GM18861 (cell line): ENCODE measurements at regions not wholly inside any gene's neighbourhood (a gene's known extent, or its start where the extent isn't known, plus 50 kb on each side); places are given as distances from the start of the nearest gene placed in this dataset.
"Not testable (repeated sequence)": the region's sequence is repeated elsewhere in the genome, so short reads cannot be mapped to it uniquely, and the experiment has no call there.

Experiments
- ATAC-seq: cut with Tn5 transposase; IDR thresholded peaks from one replicate; pipeline ENCODE4 v1.9.1; 2021; ENCODE audit not compliant: unreplicated experiment

DNA sequence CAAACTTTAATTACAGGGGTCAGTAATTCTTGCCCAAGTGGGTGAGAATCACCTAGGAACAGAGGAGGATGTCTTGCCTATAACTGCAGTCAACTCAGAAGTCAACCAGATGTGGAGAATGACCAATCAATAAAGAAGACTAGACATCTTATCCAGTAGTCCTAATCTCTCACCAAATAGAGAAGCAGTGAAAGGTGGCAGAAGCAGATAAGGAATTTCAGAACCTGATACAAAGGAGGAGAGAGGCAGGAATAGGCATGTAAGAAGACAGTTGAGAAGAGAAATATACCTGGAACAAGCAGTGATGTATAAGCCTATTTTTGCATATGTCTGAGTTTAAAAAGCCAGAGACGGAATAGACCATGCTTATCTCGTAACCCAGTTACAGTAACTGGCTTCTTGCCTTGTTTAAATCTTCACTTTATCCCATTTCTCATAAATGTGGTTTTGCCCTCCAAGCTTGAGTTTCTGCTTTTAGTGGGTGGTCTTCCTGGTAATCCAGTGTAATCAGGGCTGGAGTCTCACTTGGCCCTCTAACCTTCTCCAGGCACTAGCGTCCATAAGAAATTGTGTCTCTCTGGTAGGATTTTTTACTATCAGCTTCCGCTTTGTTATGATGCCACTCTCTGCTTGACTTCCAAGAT, 401.0 kb downstream of the SUCLG1 start:
- no peak for ATAC-seq

DNA sequence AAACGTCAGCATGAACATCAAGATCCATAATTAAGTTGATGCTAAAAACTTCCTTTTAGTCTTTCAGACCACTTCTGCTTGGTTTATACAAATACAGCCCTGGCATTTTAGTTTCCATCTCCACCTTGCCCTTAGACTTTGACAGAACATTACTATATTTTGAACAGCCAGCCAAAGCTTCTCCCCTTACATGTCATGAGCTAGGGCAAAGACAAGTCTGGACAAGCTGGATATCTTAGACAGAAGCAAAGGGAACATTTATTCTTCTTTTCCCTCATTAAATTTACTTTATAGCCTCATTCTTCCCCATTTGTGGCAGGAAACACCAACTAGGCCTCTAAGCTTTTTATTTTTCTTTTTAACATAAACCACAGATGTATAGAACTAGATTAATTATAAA, 403.3 kb downstream of the SUCLG1 start:
- ATAC-seq = no peak

DNA sequence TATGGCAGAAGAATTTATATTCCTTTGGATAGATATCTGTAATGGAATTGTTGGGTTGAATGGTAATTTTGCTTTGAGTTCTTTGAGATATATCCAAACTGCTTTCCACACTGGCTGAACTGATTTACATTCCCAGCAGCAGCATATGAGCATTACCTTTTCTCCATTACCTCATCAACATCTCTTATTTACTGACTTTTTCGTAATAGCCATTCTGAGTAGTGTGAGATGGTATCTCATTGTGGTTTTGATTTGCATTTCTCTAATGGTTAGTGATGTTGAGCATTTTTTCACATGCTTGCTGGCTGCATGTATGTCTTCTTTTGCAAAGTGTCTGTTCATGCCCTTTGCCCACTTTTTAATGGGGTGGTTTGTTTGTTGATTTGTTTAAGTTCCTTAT, 404.5 kb downstream of the SUCLG1 start:
- ATAC-seq = not testable (repeated sequence)

DNA sequence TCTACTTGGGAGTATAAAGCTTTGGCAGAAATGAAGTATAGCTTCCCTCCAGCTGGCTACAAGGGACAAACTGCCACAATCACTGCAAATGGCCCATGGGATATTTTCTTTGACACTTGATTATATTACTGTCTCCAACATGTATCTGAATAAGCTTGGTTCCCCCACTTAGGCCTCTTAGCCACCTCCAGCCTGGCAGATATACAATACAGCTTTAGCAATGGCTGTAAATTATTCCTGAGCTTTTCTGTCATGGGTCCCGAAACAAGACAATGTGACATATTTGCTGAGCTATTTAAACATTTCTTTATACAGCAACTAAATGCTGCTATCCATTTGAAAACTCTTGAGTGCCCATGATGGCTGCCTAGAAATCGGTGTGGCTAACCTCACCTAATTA, 406.2 kb downstream of the SUCLG1 start:
- no peak for ATAC-seq

DNA sequence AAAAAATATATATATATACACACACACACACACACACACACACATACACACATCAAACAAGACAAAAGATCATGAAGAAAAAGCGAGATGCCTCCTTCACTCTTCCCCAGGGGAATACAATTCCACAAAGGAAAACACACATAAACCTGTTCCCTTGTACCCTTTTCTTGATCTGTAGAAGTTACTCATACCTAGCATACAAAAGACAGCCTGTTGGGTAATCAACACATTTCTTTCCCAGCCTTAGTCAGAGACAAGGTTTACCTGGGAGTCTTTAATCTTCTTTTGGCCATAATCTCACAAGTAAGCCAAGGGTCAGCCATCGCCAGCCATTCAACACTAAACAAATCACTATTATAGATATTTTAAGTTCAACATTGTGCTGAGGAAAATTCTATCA, 407.0 kb downstream of the SUCLG1 start:
- ATAC-seq = no peak

DNA sequence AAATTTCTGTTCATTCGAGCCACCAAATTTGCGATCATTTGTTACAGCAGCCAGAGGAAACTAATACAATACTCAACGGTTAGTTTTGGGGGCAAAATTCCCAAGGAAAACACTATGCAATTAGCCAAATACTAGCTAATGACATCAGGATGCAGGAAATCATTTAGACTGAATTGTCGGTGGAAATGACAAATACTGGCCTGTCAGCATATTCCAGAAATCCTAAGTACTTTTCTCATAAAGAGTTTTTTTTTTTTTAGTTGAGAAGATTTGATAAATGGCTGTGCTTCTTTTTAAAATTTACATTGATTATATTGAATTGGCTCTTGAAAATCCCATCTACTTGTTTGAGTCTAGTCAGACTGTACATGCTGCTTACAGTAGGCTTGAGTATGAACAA, 410.1 kb downstream of the SUCLG1 start:
- ATAC-seq = no peak

DNA sequence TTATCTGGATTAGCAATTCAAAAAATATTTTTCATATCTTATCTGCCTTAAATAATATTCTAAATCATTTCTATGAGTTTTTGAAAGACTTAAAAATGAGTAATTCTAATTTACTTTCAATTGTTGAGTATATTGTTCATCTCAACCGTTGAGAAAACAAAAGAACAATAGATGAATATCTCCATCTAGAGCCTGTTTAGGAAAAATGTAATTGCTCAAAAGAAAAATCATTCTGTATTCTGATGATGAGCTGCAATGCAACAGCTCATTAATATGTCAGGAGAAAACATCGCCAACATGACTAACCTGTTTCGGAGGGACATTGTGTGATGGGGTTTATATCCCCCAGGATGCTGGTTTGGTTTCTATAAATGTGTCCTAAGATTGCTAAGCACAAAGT, 417.6 kb downstream of the SUCLG1 start:
- ATAC-seq = no peak

DNA sequence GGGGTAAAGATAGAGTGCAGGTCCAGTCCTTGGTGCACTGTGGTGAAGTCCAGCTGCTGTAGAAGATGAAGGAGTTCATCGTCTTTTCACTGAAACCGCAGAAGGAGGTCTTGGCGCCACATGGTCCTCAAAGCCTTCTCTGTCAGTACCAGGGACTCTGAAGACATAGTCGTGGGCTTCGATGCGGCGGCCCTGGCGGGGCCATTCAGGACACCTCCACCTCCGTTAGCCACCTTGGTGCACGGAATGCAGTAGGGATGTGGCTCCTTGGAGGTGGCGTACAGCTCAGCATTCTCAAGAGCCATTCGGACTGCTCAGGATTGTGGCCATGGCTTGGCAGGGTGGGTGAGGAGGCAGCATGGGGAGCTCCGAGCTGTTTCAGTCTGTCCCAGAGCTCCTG, 418.8 kb downstream of the SUCLG1 start:
- no peak for ATAC-seq

DNA sequence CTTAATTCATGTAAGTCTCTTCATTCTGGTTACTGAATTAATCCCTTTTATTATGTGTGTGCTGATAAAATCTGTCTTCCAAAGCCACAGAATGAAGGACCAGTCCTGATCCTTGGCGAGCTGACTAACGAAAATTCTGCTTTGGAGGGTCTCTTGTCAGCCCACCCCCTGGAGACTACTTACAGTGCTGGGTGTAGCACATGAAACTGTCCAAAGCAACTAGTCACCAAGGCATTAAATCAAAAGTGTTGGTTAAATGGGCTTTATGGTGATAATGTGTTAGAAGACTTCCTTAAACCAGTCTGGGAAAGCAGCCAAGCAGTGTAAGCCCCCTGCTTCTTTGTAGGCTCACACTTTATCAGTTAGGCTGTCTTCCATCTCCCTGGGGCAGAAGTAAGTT, 420.2 kb downstream of the SUCLG1 start:
- no peak for ATAC-seq

DNA sequence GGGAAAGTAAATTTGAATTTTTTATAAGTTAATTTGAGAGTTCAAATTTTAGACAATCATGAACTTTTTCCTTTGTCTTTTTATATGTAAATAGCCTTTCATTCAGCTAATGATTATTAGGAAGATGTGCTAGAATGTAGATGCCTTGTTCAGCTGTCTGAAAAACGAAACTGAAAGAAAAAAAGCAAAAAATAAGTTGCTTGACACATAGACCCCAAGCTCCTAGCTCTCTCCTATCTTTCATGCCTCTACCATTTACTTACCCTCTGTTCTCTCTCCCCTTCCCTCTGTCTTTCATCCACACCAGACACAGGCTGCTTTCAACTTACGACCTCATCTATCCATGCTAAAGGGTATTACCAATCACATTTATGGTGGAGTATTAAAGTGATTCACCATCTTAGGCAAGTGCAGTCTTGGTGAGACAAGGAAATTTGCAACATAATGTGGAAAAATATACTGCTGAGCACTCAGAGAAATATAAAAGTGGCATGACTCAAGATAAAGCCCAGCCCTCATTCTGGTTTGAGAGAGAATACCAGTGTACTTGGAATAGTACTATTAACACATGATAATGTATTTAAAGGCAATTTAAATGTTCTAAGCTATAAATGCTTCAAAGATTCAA, 425.6 kb downstream of the SUCLG1 start:
- no peak for ATAC-seq

DNA sequence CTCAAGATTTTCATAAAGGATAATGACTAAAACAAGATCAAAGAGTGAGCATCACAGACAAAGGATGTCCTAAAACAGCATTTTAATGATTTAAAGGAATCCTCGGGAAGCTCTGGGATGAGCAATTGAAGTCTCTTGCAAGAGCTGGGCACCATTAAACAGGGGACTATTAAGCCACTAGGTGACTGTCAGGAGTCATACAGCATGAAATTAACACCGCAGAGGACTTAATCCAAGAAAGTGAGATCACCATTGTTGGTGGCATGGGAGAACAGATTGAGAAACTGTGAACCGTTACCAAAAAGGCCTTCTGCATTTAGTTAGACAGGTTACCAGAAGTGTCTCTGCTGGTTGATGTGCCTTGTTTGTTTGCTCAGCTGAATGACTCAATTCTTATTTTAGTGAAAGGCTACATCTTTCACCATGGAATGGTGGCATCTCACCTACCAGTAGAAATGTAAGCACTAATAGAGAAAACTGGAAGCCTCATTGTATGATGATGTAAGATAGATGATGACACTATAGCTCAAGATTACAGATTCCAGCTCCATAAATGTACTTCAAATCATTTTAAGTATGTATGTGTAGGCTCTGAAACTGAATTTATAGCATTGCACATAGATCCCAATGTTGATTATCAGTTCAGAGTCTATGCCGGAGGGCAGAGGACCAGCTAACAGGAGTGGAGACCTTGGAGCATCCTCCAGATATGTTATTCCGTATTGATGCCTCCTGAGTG, 427.6 kb downstream of the SUCLG1 start:
- ATAC-seq = no peak

DNA sequence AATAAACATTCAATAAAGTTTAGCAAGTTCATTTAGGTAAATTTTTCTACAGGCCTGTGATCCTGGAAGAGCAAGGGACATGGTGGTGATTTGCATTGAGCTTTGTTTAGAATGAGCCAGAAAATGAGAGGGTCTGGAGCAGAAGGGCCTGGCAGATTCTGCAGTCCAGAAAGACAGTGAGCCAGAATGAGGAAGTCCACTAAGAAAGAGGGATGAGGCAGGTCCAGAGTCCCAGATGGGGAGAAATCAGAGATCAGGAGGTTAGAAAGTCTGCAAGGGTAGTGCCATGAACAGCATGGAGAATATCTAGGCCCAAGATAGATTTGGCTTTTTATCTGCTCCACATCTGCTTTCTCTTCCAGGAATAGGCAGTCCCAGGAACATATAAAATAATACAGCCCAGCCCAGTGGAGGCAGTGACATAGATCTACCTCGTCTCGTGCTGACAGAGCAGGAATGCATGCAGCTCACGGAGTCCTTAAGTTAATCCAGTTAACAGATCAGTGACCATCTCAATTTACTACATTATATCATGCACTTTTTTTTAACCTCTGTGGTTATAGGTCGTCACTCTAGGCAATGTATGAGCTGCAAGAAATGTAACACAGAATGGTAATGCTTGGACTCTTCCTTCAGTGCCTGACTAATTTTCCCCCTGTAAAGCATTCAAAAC, 429.0 kb downstream of the SUCLG1 start:
- no peak for ATAC-seq

DNA sequence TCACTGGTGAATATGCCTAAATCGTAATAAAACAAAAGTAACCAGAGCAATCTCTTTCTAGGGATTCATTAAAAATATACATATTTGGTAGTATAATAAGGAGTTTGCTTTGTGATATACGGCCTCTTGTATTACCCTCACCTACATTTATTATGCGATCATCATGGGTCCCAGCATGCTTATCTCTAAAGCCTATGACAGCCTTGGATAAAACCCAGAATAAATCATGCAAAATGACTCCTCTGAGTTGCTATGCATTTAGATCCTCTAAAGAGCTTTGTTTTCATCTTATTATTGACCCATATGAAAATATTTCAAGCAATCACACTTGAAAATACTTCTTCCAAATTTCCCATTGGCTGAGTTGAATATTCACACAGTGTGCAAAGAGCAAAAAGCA, 432.3 kb downstream of the SUCLG1 start:
- no peak for ATAC-seq

DNA sequence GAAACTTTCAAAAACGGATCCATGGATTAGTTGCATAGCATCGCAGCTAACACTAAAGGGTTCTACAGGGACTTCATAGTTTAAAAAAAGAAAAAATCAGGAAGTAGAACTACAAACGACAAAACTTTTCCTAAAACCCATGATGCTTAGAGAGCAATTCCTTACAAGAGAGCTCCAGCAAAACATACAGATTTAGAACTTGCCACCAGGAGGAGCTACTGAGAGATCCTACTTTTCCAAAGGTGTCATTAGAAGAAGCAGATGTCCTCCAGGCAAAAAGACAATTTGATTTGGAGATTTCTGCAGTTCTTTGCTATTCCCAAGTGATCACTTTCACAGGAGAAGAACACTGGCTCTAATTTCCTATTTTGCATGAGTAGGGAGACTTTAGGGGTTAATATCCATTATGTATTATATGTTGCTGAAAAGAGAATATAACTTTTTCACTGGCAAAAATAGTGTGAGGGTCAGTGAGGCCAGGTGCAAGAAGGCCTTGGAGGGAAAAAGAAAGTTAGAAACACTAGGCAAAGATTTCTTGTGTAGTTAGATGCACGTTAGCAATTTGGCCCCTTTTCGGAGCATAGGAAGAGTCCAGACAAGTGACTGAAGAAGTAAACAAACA, 436.2 kb downstream of the SUCLG1 start:
- ATAC-seq = no peak

DNA sequence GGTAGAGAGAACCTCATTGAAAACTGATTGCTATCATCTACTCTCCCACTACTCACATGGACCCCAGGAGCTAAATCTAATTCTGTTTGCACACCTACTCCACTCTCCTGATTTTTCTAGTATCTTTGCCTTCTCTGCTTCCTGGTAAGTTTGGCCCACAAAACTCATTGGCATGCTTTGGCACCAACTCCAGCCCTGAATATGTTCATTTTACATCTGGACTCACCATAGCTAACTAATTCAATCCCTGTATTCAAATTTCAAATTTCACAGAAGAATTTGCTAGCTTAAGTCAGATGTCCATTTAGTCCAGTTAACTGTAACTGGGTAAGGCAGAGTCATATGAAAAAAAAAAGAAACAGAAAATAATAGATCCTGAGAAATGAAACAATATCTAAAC, 442.1 kb downstream of the SUCLG1 start:
- ATAC-seq = no peak

DNA sequence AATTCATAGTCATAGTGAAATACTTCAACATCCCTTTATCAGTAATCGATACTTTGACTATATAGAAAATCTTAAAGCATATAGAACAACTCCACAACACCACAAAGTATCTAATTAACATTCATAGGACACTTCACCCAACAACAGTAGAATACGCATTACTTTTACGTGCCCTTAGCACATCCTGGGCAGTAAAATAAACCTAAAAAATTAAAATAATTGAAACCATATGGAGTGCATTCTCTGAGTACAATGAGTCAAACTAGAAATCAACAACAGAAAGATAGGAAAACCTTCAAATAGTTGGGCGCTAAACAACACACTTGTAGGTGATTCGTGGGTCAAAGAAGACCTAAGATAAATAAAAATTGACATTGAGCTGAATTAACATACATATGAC, 442.9 kb downstream of the SUCLG1 start:
- no peak for ATAC-seq

DNA sequence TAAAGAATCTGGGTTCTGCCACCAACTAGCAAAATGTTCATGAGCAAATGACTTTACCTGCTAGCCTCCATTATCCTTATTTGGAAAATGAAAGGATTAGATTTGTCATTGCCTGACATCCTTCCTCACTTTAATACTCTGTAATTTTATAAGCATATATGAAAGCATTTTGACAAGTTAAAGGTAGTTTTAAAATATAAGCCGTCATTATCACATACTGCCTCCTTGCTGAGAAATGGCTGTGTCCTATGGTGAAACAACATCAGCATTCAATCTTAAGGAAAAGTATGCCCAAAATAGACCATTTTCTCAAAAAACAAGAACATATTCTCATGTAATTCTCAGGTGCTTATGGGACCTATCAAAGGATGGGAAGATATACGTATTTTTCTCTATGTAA, 461.2 kb downstream of the SUCLG1 start:
- ATAC-seq = no peak

DNA sequence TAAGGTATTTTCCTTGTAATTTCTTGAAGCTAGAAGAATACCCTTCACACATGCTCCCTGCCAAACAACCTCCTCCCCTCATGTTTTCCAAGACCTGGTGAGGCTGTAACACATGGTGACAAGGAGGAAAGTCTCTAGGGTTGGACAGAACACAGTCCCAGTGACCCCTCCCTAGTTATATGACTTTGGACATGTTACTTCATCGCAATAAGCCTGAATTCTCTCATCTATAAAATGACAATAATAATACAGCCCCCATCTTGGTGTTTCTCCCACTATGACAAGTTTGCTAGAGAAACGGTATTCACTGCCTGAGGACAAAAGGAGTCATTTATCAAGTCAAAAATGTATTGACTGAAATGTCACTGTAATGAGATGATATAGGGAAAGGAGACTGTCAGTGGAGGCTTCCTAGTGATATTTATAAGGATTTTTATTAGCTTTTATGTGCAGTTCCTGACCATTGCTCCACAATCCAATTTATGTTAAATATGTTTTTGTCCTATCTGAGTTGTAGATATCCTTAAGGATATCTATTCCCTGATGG, 464.4 kb downstream of the SUCLG1 start:
- ATAC-seq = no peak

DNA sequence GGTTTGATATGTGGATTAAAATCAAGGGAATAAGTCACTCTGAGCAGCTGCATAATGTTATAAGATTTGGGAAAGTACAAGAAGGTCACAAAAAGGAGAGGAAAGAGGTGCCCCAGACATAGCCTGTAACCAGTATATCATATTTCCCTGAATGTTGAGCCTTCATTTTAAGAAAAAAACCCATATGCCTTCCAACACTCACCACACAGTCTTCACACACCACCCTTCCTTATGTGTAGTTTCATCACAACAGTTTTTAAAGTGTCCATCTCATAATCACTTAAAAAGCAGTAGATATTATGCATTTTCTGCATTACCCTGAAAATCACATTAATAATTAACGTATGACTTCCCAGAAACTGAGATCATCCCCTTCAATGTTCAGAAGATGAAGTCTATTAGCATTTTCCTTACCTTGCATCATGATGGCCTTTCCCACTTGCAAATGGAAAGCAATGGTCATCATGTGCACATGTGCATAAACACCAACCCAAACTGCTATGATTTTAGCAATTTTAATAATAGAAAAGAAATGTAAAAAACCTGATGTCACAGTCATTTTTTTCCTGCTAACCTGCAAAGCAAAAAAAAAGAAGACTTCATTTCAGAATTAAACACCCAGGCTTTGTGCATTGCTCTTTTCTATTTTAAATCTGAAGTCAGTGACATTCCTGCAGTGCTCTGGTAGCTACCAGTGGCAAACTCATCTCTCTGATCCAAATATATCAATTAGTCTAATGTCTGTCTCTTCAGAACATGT, 465.0 kb downstream of the SUCLG1 start:
- ATAC-seq = no peak

DNA sequence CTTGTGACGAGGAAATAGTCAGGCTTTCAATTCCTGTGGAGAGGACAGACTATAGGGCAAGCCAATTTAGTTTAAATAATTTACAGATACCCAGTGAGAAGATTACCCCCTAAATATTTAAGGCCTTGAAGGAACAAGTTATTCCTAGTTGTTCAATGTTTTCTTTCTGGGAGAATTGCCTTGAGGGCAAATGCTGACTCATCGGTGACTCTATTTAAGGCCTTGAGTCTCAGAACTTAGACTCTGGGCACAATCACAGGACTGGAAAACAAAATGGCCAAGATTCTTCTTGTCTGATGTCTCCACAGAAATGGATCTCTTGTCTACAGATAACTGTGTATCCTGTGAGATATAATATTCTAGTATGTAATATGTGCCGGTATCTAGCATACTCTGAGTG, 467.1 kb downstream of the SUCLG1 start:
- ATAC-seq = no peak
